ENCODE measurements at regions not wholly inside any gene's neighbourhood (a gene's known extent, or its start where the extent isn't known, plus 50 kb on each side); places are given as distances from the start of the nearest gene placed in this dataset.

- Mint-ChIP-seq H3K9me3 (ENCODE audit: unreplicated experiment) (no peaks in the 10 kb centered on the region), H3K27me3 (ENCODE audit: low read depth, unreplicated experiment) (no peaks in the 10 kb centered on the region), H3K4me1 (ENCODE audit: low read depth, unreplicated experiment) (peaks cover 42% of the 10 kb centered on the region), H3K36me3 (ENCODE audit: low read depth, unreplicated experiment) (no peaks in the 10 kb centered on the region), H3K4me3 (ENCODE audit: unreplicated experiment) (no peak overlapping the region), H3K27ac (ENCODE audit: unreplicated experiment) (no peak overlapping the region)
- TF ChIP-seq CTCF (IDR thresholded peaks at IDR 0.05; ENCODE audit: insufficient read depth, low read depth, low read length) (no peak), EZH2 (IDR thresholded peaks at IDR 0.05; ENCODE audit: insufficient read depth, low read length) (no peak)
- Histone ChIP-seq H3K27ac (ENCODE audit: low read depth, low read length) (peak overlapping the region; percentile 61), H3K4me1 (ENCODE audit: insufficient read depth, low read length) (peaks cover 47% of the 10 kb centered on the region), H3K79me2 (ENCODE audit: insufficient read depth, low read length) (no peaks in the 10 kb centered on the region), H3K4me3 (ENCODE audit: insufficient read depth, low read depth, low read length) (no peak overlapping the region), H3K27me3 (ENCODE audit: insufficient read depth, low read length) (no peaks in the 10 kb centered on the region), H2AFZ (ENCODE audit: low read depth, low read length) (peak overlapping the region; percentile 6), H3K36me3 (ENCODE audit: insufficient read depth, low read length) (no peaks in the 10 kb centered on the region), H4K20me1 (ENCODE audit: insufficient read depth, low read length) (no peaks in the 10 kb centered on the region), H3K9me3 (ENCODE audit: insufficient read depth, low read depth, low read length) (no peaks in the 10 kb centered on the region), H3K4me2 (ENCODE audit: low read length) (peak overlapping the region; percentile 24), H3K9ac (ENCODE audit: low read length) (peak overlapping the region; percentile 32)
- FAIRE-seq (no peak), DNase-seq (ENCODE audit: low read depth) (peak; percentile 87)
These were observed 652.6 kb downstream of the METTL15 start for GRCh38 chr11:28760676-28761390.

- Histone ChIP-seq H3K4me3 (ENCODE audit: insufficient read depth, low read depth, low read length) (no peak overlapping the region), H3K9ac (ENCODE audit: low read length) (no peak overlapping the region), H3K36me3 (ENCODE audit: insufficient read depth, low read length) (no peaks in the 10 kb centered on the region), H3K27me3 (ENCODE audit: insufficient read depth, low read length) (no peaks in the 10 kb centered on the region), H3K4me1 (ENCODE audit: insufficient read depth, low read length) (peaks cover 47% of the 10 kb centered on the region), H3K27ac (ENCODE audit: low read depth, low read length) (peak overlapping the region; percentile 89), H3K4me2 (ENCODE audit: low read length) (peak overlapping the region; percentile 51), H2AFZ (ENCODE audit: low read depth, low read length) (no peak overlapping the region), H3K9me3 (ENCODE audit: insufficient read depth, low read depth, low read length) (no peaks in the 10 kb centered on the region), H4K20me1 (ENCODE audit: insufficient read depth, low read length) (no peaks in the 10 kb centered on the region), H3K79me2 (ENCODE audit: insufficient read depth, low read length) (no peaks in the 10 kb centered on the region)
- peak; percentile 75 for DNase-seq (ENCODE audit: low read depth)
- FAIRE-seq: peak; percentile 17
- Mint-ChIP-seq H3K9me3 (ENCODE audit: unreplicated experiment) (no peaks in the 10 kb centered on the region), H3K27ac (ENCODE audit: unreplicated experiment) (peak overlapping the region; percentile 84), H3K36me3 (ENCODE audit: low read depth, unreplicated experiment) (no peaks in the 10 kb centered on the region), H3K4me3 (ENCODE audit: unreplicated experiment) (peak overlapping the region; percentile 58), H3K4me1 (ENCODE audit: low read depth, unreplicated experiment) (peaks cover 38% of the 10 kb centered on the region), H3K27me3 (ENCODE audit: low read depth, unreplicated experiment) (no peaks in the 10 kb centered on the region)
- TF ChIP-seq CTCF (IDR thresholded peaks at IDR 0.05; ENCODE audit: insufficient read depth, low read depth, low read length) (no peak), EZH2 (IDR thresholded peaks at IDR 0.05; ENCODE audit: insufficient read depth, low read length) (no peak)
These were observed 651.1 kb downstream of the METTL15 start for GRCh38 chr11:28759311-28759710.
